RWPE2 (cell line): ENCODE measurements at regions not wholly inside any gene's neighbourhood (a gene's known extent, or its start where the extent isn't known, plus 50 kb on each side); places are given as distances from the start of the nearest gene placed in this dataset.

ENCODE experiments used
- ATAC-seq: fragments of 200-7000 bp; cut with Tn5 transposase; 3 replicates; pipeline ENCODE4 v1.9.1; 2021; ENCODE audit warnings: low read depth
- DNase-seq: peaks from one replicate; pipeline ENCODE4 v3.0.0-alpha.2; 2020; ENCODE audit warnings: low spot score
- H3K27ac ChIP-seq: fragments of 450-650 bp; 2 replicates; pipeline ENCODE4 v1.5.1; 2017; ENCODE audit warnings: mild to moderate bottlenecking; ENCODE audit not compliant: poor library complexity, severe bottlenecking
- H3K27me3 ChIP-seq: fragments of 250-450 bp; sonication (Bioruptor Pico); 2 replicates; pipeline ENCODE4 v1.5.1; 2021; ENCODE audit warnings: mild to moderate bottlenecking, moderate library complexity; ENCODE audit not compliant: insufficient read depth, poor library complexity, severe bottlenecking
- H3K36me3 ChIP-seq: fragments of 250-450 bp; sonication (Bioruptor Pico); 2 replicates; pipeline ENCODE4 v1.5.1; 2020; ENCODE audit warnings: low read depth, mild to moderate bottlenecking, moderate library complexity
- H3K4me1 ChIP-seq: fragments of 250-450 bp; sonication (Bioruptor Pico); 2 replicates; pipeline ENCODE4 v1.5.1; 2021; ENCODE audit warnings: mild to moderate bottlenecking, moderate library complexity; ENCODE audit not compliant: insufficient read depth, poor library complexity, severe bottlenecking
- H3K4me3 ChIP-seq: fragments of 250-450 bp; sonication (Bioruptor Pico); 2 replicates; pipeline ENCODE4 v1.5.1; 2021; ENCODE audit warnings: mild to moderate bottlenecking, moderate library complexity; ENCODE audit not compliant: severe bottlenecking
- H3K9me3 ChIP-seq: fragments of 250-450 bp; sonication (Bioruptor Pico); 2 replicates; pipeline ENCODE4 v1.5.1; 2021; ENCODE audit warnings: mild to moderate bottlenecking, moderate library complexity; ENCODE audit not compliant: severe bottlenecking
- CTCF ChIP-seq: fragments of 450-650 bp; IDR thresholded peaks from one replicate; pipeline ENCODE4 v1.5.1; 2017; ENCODE audit warnings: mild to moderate bottlenecking, moderate library complexity; ENCODE audit not compliant: poor library complexity, severe bottlenecking

GRCh38 chr7:109529712-109530111 is 960.0 kb downstream of the DNAJB9 start:
- Histone ChIP-seq H3K4me1 (no peaks in the 10 kb centered on the region), H3K36me3 (no peaks in the 10 kb centered on the region), H3K27me3 (no peaks in the 10 kb centered on the region), H3K4me3 (no peak overlapping the region), H3K27ac (no peak overlapping the region), H3K9me3 (no peaks in the 10 kb centered on the region)
- ATAC-seq (no peak), DNase-seq (no peak)
- TF ChIP-seq CTCF, result no peak

GRCh38 chr7:109532262-109532992 is 962.8 kb downstream of the DNAJB9 start:
- H3K4me1 ChIP-seq, result no peaks in the 10 kb centered on the region
- no peaks in the 10 kb centered on the region for H3K27me3 ChIP-seq
- H3K27ac ChIP-seq, result no peak overlapping the region
- DNase-seq (no peak), ATAC-seq (no peak)
- no peak for TF ChIP-seq CTCF
- no peaks in the 10 kb centered on the region for H3K36me3 ChIP-seq
- no peaks in the 10 kb centered on the region for H3K9me3 ChIP-seq
- no peak overlapping the region for H3K4me3 ChIP-seq

- no peak for DNase-seq
- Histone ChIP-seq H3K4me3 (no peak overlapping the region), H3K27me3 (no peaks in the 10 kb centered on the region), H3K27ac (no peak overlapping the region), H3K4me1 (no peaks in the 10 kb centered on the region), H3K36me3 (no peaks in the 10 kb centered on the region), H3K9me3 (no peaks in the 10 kb centered on the region)
- TF ChIP-seq CTCF, result no peak
- ATAC-seq, result no peak
These were observed 976.0 kb downstream of the DNAJB9 start for GRCh38 chr7:109545686-109546085.

- DNase-seq (no peak), ATAC-seq (no peak)
- no peak for TF ChIP-seq CTCF
- Histone ChIP-seq H3K4me1 (no peaks in the 10 kb centered on the region), H3K36me3 (no peaks in the 10 kb centered on the region), H3K27me3 (no peaks in the 10 kb centered on the region), H3K27ac (no peak overlapping the region), H3K4me3 (no peak overlapping the region), H3K9me3 (no peaks in the 10 kb centered on the region)
These were observed 980.0 kb downstream of the DNAJB9 start for GRCh38 chr7:109549471-109550193.

GRCh38 chr7:109552017-109552416 is 982.3 kb downstream of the DNAJB9 start:
- Histone ChIP-seq H3K36me3 (no peaks in the 10 kb centered on the region), H3K27ac (no peak overlapping the region), H3K9me3 (no peaks in the 10 kb centered on the region), H3K4me1 (no peaks in the 10 kb centered on the region), H3K4me3 (no peak overlapping the region), H3K27me3 (no peaks in the 10 kb centered on the region)
- ATAC-seq (no peak), DNase-seq (no peak)
- no peak for TF ChIP-seq CTCF
